Amniotic epithelial cell (primary cell): ENCODE measurements at regions not wholly inside any gene's neighbourhood (a gene's known extent, or its start where the extent isn't known, plus 50 kb on each side); places are given as distances from the start of the nearest gene placed in this dataset.

Experiments
- DNase-seq: peaks from one replicate; pipeline ENCODE4 v3.0.0-alpha.2; 2010; ENCODE audit warnings: low read depth

DNA sequence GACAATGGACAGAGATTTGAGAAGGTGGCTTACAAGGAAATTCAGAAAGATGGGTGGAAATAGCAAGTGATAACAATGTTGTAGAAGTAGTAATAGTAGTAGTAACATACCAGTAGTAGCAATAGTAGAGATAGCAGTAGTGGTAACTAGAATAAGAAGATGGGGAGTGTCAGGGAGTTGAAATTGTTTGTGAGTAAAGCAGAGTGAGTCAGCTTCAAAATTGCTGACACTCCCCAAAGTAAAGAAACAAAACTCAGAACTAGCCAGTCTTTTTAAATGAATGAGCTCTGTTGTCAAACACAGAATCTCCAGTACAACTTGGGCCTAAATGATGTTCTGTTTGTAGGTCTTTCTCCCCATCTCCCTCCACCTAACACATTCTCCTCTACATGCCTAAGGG is 1040.9 kb downstream of the CBLN2 start:
- DNase-seq: no peak

DNA sequence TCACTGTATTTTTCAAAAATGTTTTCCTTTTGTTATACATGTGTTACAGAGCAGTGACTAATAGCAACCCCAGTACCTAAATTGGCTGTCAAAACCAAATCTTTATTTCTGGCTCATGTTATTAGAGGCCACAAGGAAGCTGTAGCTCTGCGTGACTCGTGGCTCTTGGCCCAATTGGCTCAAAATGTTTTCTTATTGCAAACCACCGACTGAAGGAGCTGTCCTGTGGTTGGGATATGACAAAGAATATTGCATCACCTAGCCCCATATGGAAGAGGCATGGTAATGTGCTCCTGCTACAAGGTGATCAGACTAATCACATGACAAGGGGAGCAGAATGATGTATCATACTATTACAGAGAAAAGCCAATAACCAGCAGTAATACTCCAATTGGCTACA is 1058.5 kb downstream of the CBLN2 start:
- DNase-seq: no peak

DNA sequence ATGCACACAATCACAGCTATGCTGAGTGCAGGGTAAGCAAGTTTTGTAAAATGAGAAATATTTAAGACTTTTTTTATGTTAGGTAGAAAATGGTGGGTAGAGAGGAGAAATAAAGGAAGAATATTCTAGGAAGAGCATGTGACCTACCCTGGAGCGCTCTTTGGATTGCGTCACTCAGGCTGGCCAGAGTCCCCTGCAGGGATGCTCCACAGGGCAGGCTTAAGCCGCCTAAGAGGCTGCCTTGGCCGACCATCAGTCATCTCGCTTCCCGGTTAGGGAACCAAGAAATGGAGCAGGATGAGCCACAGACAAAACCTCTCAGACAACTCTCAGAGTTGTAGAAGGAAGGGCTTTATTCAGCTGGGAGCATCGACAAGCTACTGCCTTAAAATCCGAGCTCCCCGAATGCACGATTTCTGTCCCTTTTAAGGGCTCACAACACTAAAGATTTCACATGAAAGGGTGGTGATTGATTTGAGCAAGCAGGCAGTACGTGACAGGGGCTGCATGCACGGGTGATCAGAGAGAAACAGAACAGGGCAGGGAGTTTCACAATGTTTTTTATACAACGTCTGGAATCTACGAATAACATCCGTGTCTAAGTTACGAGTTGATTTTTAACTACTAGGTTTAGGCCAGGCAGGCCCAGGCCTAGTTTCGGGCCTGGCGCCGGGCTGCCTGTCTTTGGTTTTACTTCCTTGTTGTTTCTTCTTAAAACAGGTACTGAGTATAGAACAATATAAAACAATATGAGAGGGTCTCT is 1072.0 kb downstream of the CBLN2 start:
- no peak for DNase-seq

DNA sequence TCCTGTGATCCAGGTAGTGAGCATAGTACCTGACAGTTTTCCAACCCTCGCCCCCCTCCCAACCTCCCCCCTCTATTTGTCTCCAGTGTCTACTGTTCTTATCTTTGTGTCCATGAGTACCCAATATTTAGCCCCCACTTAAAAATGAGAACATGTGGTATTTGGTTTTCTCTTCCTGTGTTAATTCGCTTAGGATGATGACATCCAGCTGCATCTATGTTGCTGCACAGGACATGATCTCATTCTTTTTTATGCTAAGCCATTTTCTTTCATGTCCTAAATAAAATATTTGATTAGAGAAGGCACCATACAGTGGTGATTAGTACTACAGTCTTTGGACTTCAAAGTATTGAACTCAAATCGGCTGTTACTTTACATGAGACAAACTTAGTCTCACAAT is 1087.9 kb downstream of the CBLN2 start:
- DNase-seq: no peak

DNA sequence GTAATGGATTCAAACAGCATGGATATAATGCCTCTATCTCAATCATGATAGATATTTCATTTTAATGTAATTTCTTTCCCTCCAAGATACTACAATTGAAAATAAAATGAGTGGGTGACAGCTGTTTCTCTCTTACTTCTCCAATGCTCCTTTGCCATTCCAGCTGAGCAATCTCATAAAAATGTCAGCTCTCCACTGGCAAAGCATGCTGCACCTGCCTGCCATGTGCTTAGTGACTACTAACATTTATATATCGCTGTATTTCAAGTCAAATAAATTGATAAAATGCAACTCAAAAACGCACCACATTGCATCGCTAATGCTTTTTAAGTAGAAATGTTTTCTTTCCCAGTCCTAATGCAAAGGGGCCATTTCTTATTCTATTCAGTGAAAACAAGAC is 1093.9 kb downstream of the CBLN2 start:
- DNase-seq: no peak

DNA sequence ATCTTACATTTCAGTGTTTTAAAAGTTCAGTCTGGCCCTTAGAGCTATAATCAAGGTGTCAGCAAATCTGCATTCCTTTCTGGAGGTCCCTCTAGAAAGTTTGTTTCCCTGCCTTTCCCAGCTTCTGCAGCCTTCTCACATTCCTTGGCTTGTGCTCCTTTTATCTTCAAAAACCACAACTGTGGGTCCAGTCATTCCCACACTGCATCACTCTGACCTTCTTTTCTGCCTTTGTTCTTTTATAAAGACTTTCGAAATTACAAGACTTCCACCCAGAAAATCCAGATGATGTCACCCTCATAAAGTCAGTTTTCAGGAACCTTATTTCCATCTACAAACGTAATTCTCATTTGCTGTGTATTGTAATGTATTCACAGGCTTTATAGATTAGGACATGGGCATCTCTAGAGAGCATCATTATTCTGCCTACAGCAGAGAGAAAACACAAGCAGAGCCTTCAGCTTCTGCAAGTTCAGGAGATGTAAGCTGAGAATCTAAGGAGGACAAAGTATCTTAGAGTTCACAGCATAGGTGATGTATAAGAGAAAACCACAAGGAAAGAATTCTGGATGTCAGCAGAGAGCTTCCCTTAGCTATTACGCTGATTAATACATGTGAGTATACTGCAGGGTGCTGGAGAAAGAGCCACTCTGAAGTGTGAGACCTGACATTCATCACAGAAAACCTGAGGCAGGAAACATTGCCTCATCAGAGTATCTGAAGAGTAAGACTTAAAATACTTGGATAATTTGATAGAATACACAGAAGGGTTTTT is 1100.2 kb downstream of the CBLN2 start:
- no peak for DNase-seq

DNA sequence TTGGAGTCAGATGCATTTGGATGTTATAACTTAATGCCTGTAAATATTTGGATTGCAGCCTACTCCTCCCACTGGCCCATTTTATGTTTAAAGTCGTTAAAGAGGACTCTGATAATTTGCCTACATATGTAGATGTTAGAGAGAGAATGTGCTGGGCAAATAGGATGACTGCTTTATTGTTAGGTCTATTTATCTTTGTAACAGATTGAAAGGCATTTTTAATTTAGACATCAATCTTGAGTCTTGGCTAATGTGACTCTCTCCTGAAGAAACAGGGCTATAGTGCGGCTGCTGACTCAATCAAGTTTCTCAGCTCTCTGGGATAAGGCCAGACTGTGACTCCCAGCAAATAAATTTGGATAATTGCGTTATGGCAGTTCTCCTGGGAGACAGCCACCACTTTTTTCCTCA is 1101.4 kb downstream of the CBLN2 start:
- no peak for DNase-seq

DNA sequence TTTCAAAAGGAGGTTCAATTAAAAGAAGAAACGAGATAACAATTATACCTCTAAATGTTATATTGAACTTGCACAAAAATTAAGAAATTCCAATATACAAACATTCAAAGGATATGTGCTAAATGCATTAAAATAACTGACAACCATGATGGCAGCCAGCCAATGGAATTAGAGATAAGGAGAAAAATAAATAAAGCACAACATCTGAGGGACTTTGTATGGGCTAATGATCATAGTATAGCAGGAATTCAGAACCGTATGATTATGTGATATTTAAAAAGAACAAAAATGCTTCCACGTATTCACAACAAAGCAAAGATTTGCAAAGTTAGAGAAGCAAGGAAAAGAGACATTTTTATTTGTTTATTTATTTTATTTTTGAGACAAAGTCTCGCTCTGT is 1103.0 kb downstream of the CBLN2 start:
- DNase-seq: no peak

DNA sequence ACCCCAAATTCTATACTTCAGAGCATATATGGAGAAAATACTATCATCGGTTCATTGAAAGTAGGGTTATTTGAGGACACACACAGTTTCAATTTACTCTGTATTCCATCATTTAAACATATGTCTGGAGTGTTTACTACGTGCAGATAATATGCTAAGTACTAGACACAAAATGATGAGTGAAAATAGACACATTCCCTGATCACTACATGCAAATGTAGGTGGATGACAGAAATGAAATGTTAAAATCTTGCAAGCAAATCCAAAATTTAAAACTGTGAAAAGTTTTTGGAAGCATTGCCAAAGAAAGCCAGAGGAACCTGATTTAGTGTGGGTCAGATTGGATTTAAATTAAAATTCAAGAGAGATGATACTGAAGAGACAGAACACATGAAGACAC is 1106.6 kb downstream of the CBLN2 start:
- DNase-seq: no peak

DNA sequence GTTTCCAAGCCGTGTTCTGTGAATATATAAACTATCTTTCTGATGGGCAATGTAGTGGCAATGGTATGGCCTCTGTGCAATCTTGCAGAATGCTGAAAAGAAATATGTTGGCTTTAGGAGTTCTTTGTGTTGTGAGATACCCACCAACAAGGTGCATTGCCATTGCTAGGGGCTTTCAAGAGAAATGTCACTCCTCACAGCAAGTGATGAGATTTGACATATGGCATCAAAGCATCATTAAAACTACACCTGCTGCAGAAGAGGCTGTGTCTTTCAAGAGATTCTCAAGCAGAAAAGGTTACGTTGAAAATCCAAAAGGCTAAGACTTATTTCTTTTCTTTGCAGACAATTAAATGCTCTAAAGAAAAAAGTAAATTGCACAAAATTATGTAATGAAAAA is 1110.8 kb downstream of the CBLN2 start:
- DNase-seq: no peak

DNA sequence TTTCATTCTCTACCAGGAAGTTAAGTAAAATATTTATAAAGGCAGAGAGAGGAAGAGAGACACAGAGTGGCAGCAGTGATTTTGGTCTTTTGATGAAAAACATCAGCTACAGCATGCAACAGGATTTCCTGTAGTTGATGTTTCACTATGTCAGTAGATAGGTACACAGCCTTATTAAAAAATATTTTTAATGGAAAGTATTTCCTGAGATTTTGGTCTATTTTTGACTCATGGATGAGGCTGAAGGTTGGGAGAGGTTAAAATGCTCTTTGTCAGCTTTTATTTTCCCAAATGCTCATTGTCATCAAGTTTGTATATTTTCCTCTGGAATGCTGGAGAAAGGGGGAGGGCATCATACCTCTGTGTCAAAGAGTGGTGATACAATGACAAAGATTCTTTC is 1112.5 kb downstream of the CBLN2 start:
- no peak for DNase-seq

DNA sequence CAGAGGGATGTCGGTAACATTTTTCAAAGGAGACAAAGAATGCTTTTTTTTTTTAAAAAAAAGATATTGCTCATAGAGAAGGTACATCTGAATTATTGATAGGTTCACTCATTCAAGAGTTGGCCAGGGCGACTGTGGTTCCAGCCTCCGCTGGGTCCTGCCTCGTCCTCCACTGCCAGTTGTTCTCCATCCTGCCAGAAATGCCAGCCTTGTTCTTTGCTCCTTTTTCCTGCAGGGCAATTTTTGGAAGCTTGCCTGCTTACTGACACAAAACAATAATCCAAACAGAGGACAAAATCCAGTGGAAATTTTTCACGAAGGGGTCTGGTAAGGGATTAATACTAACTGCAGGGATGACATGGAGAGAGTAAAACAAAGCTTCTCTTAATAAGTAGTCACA is 1113.0 kb downstream of the CBLN2 start:
- DNase-seq: no peak

DNA sequence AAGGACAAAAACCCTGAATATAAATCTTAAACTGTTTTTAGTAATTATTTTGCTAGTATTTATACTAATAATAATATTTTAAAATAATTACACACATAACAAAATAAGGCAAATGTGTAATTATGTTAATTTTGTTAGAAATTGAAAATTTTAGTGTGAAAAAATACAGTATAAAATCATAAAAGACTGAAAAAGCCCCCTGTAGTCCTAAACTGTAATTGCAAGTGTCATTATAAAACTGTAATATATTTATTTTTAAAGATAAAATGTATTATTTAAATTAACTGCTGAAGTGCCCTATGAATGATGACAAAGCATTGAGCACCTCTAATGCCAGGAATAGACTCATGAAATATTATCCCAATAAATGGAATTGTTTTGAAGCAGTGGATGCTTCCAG is 1117.7 kb downstream of the CBLN2 start:
- no peak for DNase-seq

DNA sequence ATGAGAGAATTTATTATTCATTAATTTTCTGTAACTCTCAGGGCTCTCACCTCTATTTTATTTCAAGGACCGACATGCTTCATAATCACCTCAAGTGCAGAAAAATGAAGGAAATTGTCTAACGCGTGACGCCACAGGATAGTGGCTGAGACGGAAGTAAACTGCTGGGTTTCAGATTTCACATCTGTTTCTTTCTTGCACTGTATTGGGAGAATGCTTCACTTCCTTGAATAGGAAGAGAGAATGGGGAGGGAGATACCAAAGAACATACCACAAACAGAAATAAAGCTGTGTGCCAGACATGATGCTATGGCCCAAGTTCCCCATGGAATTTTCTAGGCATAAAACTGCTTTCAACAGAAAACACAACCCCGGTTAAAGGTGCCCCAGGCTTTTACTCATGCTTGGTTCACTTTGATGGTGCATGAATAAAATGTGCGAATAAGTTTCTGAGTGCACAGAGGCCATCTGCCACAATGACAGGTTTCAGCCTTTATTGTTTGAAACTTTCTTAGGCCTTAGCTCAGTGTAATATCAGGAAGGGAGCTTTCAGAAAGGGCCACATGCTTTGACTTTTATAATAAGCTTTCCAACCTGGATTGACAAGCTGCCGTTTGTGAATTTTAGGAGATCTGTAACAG is 1116.4 kb downstream of the SOCS6 start:
- DNase-seq: no peak

DNA sequence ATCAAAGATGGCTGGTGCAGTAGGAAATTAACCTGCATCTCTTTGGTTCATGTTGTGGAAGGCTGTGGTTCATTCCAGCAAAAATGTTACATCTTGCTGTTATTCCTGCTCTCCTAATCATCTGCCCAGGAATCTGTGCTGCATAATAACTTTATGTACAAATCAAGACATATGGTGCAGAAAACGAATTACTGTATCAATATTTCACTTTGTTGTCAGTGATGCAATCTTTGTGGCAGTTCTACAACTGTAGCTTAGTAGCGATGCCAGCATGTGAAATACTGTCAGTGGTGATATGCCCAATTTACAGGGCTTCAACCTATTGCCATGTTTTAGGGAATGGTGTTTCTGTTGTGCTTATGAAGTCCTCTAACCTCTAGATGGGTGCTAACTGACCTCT is 1114.7 kb downstream of the SOCS6 start:
- DNase-seq: no peak

DNA sequence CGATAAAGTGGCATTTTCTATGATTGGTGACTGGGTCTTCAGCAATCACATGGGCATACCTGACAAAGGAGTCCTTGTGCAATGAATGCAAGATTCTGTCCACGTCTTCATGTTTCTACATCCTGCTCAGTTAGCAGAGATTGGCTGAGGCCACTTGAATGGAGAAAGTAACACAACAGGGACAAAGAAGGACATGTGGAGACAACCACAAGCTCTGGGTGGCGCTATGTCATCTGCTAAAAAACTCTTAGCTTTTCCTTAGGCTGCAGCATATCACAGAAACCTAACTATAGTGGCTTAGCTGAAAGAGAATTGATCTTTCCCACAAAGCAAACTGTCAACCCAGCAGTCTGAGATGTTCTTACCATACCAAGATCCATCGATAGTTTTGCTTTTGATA is 1109.7 kb downstream of the SOCS6 start:
- no peak for DNase-seq

DNA sequence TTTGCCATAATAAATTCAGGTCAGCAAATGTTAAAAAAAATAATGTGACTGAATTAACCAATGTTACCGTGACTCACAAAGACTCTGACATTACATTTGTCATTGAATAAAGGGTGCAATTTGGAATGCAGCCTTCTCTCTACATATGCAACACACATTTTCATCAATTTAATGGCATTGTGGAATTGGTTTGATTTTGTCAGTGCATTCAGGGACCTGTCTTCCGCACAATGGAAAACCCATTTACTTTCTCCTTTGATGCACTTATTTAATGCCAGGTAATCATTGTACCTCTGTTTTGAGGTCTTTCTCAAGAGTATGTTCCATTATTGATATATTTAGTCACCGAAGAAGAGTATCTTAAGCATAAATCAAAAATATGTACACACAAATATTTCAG is 1099.3 kb downstream of the SOCS6 start:
- DNase-seq: no peak

DNA sequence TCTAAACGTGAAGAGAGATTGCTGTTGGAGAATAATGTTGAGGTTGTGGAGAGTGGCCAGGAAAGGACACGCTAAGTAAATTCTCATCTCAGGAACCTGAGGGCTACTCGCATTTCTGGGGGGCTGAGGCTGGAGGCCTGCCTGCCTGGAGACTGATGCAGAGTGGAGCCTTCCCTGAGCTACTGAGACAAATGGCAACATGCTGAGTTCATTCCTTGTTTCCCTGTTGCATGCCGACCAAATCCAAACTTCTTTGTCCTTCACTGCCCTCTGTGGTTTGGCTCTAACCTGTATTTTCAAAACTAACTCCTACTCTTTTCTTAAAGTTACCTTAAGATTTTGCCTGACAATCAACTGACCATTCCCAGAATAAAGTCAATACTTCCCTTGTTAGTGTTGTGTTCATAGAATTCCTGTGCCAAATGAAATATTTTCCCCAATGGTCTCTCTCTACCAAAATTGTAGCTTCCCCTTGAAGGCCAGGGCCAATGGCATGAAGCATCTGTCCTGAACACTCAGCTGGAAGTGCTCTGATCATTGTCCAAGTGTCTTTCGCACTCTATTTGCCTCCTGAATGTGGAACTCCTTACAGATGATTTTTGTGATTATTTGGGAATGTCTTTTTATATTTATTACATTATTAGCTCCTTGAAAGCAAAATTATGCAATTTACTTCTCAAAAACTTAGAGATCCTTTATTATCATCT is 1085.6 kb downstream of the SOCS6 start:
- no peak for DNase-seq

DNA sequence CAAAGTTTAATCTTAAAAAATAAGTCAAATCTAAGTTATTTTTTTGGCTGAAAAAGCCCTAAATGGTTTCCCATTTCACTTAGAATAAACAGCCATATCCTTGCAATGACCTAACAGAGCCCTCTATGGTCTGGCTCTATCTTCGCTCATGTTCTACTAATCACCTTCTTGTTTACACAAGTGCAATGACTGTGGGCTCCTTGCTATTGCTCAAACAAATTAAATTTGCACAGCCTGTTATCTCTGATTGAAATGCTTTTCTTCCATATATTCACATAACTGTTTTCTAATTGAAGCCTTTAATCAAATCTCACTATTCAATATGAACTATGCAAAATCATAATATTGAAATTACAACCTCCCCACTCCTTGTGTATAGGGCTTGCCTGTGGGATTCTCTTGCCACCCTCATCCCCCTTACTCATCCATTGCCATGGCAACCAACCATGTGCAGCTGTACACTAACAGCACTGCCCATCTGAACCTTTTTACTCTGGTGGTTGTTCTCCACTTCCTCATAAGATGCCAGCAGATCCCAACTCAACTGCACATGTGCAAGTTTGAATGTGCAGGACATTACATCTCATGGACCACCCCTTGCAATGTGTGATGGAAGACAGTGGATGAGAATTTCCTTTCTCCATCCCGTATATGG is 1083.2 kb downstream of the SOCS6 start:
- no peak for DNase-seq

DNA sequence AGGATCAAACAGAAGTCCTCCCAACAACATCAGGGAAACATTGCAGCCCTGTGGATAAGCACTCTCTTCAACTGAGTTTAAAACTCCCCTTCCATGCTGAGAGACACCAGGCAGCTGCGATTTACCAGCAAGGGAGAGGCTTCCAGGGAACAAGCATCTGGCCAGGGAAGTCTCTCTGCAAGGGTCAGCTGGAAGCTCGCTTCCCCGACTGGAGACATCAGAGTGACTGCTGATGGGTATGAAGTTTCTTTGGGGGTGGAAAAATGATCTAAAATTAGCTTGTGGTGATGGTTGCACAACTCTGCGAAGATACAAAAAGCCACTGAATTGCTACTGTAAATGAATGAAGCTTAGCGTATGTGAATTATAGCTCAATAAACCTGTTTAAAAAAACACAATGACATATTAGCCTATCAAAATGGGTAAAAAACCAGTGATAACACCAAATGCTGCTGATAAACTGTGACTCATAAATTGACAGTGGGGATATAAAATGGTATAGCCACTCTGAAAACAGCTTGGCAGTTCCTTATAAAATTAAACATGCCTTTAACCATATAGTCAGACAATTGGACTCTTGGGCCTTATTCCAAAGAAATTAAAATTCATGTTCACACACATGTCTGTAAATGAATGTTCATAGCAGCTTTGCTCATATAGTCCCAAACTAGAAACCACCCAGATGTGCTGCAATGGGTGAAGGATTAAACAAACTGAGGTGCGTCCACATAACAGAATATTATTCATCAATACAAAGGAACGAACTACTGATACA is 1082.0 kb downstream of the SOCS6 start:
- DNase-seq: no peak

DNA sequence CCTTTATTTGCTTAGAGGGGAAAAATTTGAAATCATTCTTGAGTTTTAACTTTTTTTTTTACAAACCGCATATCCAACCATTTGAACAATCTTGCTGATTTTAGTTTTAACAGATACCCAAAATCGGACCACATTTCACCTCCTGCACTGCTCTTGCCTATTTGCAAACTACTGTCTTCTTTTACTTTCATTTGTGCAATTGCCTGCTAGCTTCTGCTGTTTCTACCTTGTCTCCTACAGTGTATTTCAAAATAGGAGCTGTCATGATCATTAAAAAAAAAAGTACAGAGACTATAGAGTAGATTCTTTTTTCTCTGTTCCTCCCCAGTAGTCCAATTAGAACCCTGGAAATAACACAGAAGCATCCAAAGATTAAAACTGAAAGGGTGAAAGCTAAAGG is 1081.2 kb downstream of the SOCS6 start:
- DNase-seq: no peak
